ENCODE measurements at regions not wholly inside any gene's neighbourhood (a gene's known extent, or its start where the extent isn't known, plus 50 kb on each side); places are given as distances from the start of the nearest gene placed in this dataset.
"Not testable (repeated sequence)": the region's sequence is repeated elsewhere in the genome, so short reads cannot be mapped to it uniquely, and the experiment has no call there.

DNA sequence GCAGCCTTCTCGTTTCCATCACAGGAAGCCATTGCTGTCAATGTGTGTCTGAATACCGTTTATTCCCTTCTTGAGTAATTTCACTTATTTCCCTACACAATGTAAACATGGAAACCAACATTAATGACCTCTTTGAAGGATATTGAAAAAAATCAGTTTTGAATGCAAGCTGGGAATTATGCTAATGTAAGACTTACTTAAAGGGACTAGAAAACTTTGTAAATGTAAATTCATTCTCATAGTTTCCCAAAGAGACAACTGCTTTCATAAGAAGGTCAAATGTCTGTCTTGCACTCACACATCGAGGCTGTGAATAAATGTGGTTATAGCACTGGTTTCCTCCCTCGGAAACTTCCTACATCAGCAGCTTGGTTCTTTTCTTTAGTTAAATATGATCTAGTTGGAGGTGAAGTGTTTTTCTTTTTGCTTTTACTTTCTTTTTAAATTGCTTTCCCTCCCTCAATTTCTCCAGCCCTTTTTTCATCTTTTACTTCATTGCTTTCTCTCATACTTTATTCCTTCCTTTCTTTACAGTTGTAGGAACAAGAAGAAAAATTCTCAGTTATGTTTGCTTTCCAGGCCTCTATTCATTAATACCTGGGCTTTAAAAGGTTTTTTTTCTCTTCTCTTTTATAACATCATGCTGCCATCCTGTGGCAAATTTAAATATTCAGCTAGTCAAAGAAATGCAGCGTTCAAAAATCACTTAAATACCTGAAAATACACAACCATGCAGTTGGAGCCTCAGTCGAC lies 108.3 kb downstream of the TNFAIP3 start:
- no peaks in the 10 kb centered on the region for H3K36me3 ChIP-seq
- H3K4me3 ChIP-seq (replicated peaks in 1 of 3): no peak overlapping the region
- WGBS, 2 donors: 49 to 52% methylated on average over 6 of the region's 6 CpGs
- no peaks in the 10 kb centered on the region for H3K9me3 ChIP-seq
- H3K27ac ChIP-seq: no peak overlapping the region
- no peaks in the 10 kb centered on the region for H3K4me1 ChIP-seq
- no peak for DNase-seq
- no peaks in the 10 kb centered on the region for H3K27me3 ChIP-seq
- intact Hi-C loops (cut with DNase I): no loop called here
- no peak for TF ChIP-seq POLR2A (IDR thresholded peaks at IDR 0.05)
- TF ChIP-seq, protein P1, sequence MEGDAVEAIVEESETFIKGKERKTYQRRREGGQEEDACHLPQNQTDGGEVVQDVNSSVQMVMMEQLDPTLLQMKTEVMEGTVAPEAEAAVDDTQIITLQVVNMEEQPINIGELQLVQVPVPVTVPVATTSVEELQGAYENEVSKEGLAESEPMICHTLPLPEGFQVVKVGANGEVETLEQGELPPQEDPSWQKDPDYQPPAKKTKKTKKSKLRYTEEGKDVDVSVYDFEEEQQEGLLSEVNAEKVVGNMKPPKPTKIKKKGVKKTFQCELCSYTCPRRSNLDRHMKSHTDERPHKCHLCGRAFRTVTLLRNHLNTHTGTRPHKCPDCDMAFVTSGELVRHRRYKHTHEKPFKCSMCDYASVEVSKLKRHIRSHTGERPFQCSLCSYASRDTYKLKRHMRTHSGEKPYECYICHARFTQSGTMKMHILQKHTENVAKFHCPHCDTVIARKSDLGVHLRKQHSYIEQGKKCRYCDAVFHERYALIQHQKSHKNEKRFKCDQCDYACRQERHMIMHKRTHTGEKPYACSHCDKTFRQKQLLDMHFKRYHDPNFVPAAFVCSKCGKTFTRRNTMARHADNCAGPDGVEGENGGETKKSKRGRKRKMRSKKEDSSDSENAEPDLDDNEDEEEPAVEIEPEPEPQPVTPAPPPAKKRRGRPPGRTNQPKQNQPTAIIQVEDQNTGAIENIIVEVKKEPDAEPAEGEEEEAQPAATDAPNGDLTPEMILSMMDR (IDR thresholded peaks at IDR 0.05): peak in 3 of 6 experiments; percentile 26 to 45 (median 33)

DNA sequence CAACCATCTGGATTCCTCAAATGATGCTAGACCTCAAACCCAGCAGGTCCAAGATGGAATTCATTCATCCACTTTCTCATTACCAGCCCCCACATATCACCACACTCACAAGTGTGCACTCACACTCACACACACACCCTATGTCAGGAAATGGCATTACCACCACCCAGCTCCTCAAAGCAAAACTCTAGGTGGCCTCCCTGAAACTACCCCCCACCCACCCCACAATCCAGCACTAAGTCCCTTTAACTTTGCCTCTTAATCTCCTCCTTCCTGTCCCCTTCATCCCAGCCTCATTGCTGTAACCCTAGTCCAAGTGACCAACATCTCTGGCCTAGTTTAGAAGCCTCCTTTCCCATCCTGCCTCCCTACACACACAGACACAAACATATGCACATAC lies 109.4 kb downstream of the TNFAIP3 start:
- Histone ChIP-seq H3K27ac (no peak overlapping the region), H3K4me3 (replicated peaks in 1 of 3) (no peak overlapping the region), H3K36me3 (no peaks in the 10 kb centered on the region), H3K4me1 (no peaks in the 10 kb centered on the region), H3K9me3 (no peaks in the 10 kb centered on the region), H3K27me3 (no peaks in the 10 kb centered on the region)
- no peak for TF ChIP-seq POLR2A (IDR thresholded peaks at IDR 0.05)
- TF ChIP-seq, protein P1 (IDR thresholded peaks at IDR 0.05): no peak
- intact Hi-C loops (cut with DNase I): no loop called here
- no peak for DNase-seq

DNA sequence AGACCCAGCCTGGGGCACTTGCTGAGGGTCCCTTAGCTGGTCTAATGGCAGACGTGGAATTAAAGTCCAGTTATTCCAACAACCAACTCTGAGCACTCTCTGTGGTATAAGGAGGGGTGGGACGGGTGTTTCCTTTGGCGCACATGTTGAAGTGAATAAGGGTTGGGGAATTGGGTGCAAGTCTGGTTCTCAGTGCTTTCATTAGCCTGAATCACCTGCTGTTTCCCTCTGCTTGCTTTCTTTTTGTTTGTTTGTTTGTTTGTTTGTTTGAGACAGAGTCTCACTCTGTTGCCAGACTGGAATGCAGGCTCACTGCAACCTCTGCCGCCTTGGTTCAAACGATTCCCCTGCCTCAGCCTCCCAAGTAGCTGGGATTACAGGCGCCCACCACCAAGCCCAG lies 110.1 kb downstream of the TNFAIP3 start:
- Histone ChIP-seq H3K36me3 (no peaks in the 10 kb centered on the region), H3K4me1 (no peaks in the 10 kb centered on the region), H3K4me3 (replicated peaks in 1 of 3) (no peak overlapping the region), H3K27ac (no peak overlapping the region), H3K27me3 (no peaks in the 10 kb centered on the region), H3K9me3 (no peaks in the 10 kb centered on the region)
- DNase-seq: no peak
- 74 to 93% methylated on average over 6 of the region's 6 CpGs for WGBS, 2 donors
- TF ChIP-seq, protein P1 (IDR thresholded peaks at IDR 0.05): no peak
- TF ChIP-seq POLR2A (IDR thresholded peaks at IDR 0.05): no peak
- intact Hi-C loops (cut with DNase I): no loop called here

DNA sequence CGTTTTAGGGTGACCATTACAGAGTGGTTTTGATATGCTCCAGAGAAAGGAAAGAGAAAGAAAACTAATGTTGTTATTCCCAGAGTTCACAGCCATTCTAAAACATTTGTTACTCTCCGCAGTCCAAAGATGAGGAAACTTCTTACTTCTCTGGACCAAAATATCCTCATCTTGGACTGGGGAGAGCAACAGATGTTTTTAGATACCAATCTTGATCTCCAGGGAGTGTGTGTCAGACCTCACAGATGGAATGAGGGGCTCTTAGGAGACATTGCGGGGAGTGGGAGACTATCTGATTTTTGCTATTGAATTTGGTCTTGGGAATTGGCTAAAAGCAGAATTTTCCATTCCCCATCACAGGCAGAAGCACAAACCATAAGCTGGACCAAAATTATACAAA lies 110.8 kb downstream of the TNFAIP3 start:
- Histone ChIP-seq H3K4me1 (no peaks in the 10 kb centered on the region), H3K4me3 (replicated peaks in 1 of 3) (no peak overlapping the region), H3K27me3 (no peaks in the 10 kb centered on the region), H3K9me3 (no peaks in the 10 kb centered on the region), H3K36me3 (no peaks in the 10 kb centered on the region), H3K27ac (no peak overlapping the region)
- WGBS, 2 donors: 44 to 68% methylated on average over 3 of the region's 3 CpGs
- no peak for DNase-seq
- intact Hi-C loops (cut with DNase I): no loop called here
- no peak for TF ChIP-seq POLR2A (IDR thresholded peaks at IDR 0.05)
- TF ChIP-seq, protein P1 (IDR thresholded peaks at IDR 0.05): no peak

DNA sequence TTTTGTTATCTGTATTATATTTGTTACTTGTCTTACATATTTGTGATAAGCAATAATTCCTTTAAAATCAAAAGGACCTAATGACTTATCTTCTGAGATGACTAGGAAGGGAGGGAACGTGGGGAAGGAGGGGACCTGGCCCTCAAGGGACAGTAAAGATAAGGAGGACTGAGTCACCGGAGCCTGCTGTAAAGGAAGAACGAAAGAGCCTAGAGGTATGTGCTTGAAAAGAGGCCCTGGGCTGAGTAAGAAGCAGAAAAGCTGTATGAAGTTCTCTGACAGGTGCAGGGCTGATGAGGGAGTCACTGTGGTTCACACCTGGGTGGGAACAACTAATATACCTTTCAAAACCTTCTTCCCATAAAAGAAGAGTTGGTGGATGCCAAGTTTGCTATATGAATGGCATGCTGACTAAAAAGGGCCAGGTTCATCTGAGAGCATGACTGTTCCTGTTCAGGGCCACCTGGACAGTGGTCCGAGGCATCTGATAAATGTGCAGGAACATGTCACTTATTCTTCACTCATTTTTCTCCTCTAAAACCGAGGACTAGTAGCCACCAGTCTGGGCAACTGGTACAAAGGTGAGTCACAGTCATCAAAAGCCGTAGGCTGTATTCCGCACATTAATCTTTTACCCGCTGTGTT lies 111.3 kb downstream of the TNFAIP3 start:
- Histone ChIP-seq H3K4me3 (replicated peaks in 1 of 3) (no peak overlapping the region), H3K36me3 (no peaks in the 10 kb centered on the region), H3K27me3 (no peaks in the 10 kb centered on the region), H3K27ac (no peak overlapping the region), H3K9me3 (no peaks in the 10 kb centered on the region), H3K4me1 (no peaks in the 10 kb centered on the region)
- intact Hi-C loops (cut with DNase I): no loop called here
- TF ChIP-seq, protein P1 (IDR thresholded peaks at IDR 0.05): no peak
- TF ChIP-seq POLR2A (IDR thresholded peaks at IDR 0.05): no peak
- no peak for DNase-seq
- 82% methylated on average over 8 of the region's 8 CpGs for WGBS, 2 donors

DNA sequence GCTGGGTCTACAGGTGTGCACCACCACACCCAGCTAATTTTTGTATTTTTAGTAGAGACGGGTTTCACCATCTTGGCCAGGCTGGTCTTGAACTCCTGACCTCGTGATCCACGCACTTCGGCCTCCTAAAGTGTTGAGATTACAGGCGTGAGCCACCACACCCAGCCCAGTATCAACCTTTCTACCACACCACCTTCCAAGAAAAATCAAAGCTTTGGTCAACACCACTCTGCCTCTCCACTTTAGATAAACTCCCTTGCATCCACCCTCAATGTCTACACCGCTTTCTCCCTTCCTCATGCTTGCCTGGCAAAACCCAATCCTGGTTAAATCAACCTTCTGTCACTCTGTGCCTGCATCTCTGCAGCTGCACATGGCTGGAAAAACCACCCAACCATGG lies 112.2 kb downstream of the TNFAIP3 start:
- intact Hi-C loops (cut with DNase I); DNase-seq; H3K27me3 ChIP-seq; H3K4me1 ChIP-seq; H3K27ac ChIP-seq; H3K9me3 ChIP-seq; H3K4me3 ChIP-seq (replicated peaks in 1 of 3); H3K36me3 ChIP-seq: not testable (repeated sequence)
- WGBS, 2 donors: 97 to 98% methylated on average over 6 of the region's 6 CpGs
